NT2/D1 (cell line): ENCODE measurements at regions not wholly inside any gene's neighbourhood (a gene's known extent, or its start where the extent isn't known, plus 50 kb on each side); places are given as distances from the start of the nearest gene placed in this dataset.

Source experiments
- SUZ12 ChIP-seq: IDR thresholded peaks from 2 replicates; pipeline ENCODE4 v1.6.1; 2011; ENCODE audit not compliant: insufficient read length, insufficient read depth; ENCODE audit errors: extremely low read depth
- YY1 ChIP-seq: IDR thresholded peaks from 2 replicates; pipeline ENCODE4 v1.6.1; 2011; ENCODE audit not compliant: insufficient read length, insufficient read depth
- ZNF274 ChIP-seq: IDR thresholded peaks from 2 replicates; pipeline ENCODE4 v1.6.1; 2011; ENCODE audit warnings: mild to moderate bottlenecking, low read depth, low read length

- TF ChIP-seq ZNF274 (no peak), SUZ12 (no peak), YY1 (no peak)
These were observed 1097.0 kb upstream of the ADGRB3 start for GRCh38 chr6:67538032-67538431.
